H1 (cell line): ENCODE measurements at regions not wholly inside any gene's neighbourhood (a gene's known extent, or its start where the extent isn't known, plus 50 kb on each side); places are given as distances from the start of the nearest gene placed in this dataset.

Experiments
- CTCF ChIA-PET: fragments of 300-600 bp; sonication (Branson Sonifier 250); formaldehyde crosslinking; loops from one replicate; lab custom pipeline; 2021; ENCODE audit not compliant: partially characterized antibody; lab: Charles Lee
- POLR2A ChIA-PET: fragments of 300-600 bp; sonication (Branson Sonifier 250); formaldehyde crosslinking; loops from one replicate; lab custom pipeline; 2021; ENCODE audit warnings: inconsistent platforms; ENCODE audit not compliant: partially characterized antibody; lab: Charles Lee
- DNase-seq, 2 experiments: peaks; one replicate each; pipeline versions ENCODE4 v3.0.0 to v3.0.0-alpha.2; 2010 to 2022; ENCODE audit warnings: low spot score in 2 of 2, low read depth in 1 of 2, mixed read lengths in 1 of 2
- FAIRE-seq: peaks from 2 replicates; lab custom pipeline; 2011; peaks lifted over from hg19 to GRCh38; lab: Jason Lieb, UNC
- H2AFZ ChIP-seq: 2 replicates; pipeline ENCODE4 v1.8.1; 2012; ENCODE audit warnings: low read length, inconsistent platforms
- H2AK5ac ChIP-seq: 2 replicates; pipeline ENCODE4 v1.6.1; 2013; ENCODE audit warnings: low read depth, low read length
- H2BK120ac ChIP-seq: replicated peaks from 2 replicates; pipeline ENCODE3; 2013; ENCODE audit warnings: low read depth, low read length, inconsistent platforms
- H2BK12ac ChIP-seq: 2 replicates; pipeline ENCODE4 v1.6.1; 2013; ENCODE audit warnings: low read depth, low read length
- H2BK15ac ChIP-seq: 2 replicates; pipeline ENCODE4 v1.6.1; 2013; ENCODE audit warnings: low read length
- H2BK20ac ChIP-seq: 2 replicates; pipeline ENCODE4 v1.6.1; 2013; ENCODE audit warnings: low read length
- H2BK5ac ChIP-seq: 2 replicates; pipeline ENCODE4 v1.6.1; 2013; ENCODE audit warnings: low read depth, low read length
- H3K14ac ChIP-seq: 2 replicates; pipeline ENCODE4 v1.6.1; 2013; ENCODE audit warnings: inconsistent platforms; ENCODE audit not compliant: insufficient read length
- H3K18ac ChIP-seq: 2 replicates; pipeline ENCODE4 v1.6.1; 2013; ENCODE audit warnings: low read length; ENCODE audit errors: extremely low read depth
- H3K23ac ChIP-seq: 2 replicates; pipeline ENCODE4 v1.6.1; 2013; ENCODE audit warnings: inconsistent platforms; ENCODE audit not compliant: insufficient read length
- H3K23me2 ChIP-seq: 2 replicates; pipeline ENCODE4 v1.6.1; 2013; ENCODE audit warnings: low read depth, low read length
- H3K27ac ChIP-seq: 2 replicates; pipeline ENCODE4 v1.6.1; 2011; ENCODE audit warnings: low read depth, low read length, inconsistent platforms
- H3K27me3 ChIP-seq, 4 experiments: replicated peaks in 1 of 4; 1 replicate in 1 of 4; 2 replicates in 3 of 4; pipeline versions ENCODE4 v1.6.1 to v1.8.1; 2011 to 2013; ENCODE audit warnings: low read length in 3 of 4, mild to moderate bottlenecking in 3 of 4, inconsistent platforms in 2 of 4, mixed read lengths in 2 of 4, moderate library complexity in 1 of 4; ENCODE audit not compliant: control insufficient read depth in 3 of 4, insufficient read depth in 3 of 4; ENCODE audit errors: extremely low read depth in 1 of 4
- H3K36me3 ChIP-seq, 4 experiments: 2 replicates each; pipeline versions ENCODE4 v1.6.1 to v1.8.1; 2011 to 2013; ENCODE audit warnings: mild to moderate bottlenecking in 4 of 4, low read length in 3 of 4, moderate library complexity in 2 of 4, control low read depth in 1 of 4, inconsistent platforms in 1 of 4; ENCODE audit not compliant: insufficient read depth in 4 of 4, control insufficient read depth in 2 of 4
- H3K4ac ChIP-seq: replicated peaks from 2 replicates; pipeline ENCODE3; 2013; ENCODE audit warnings: low read length, low read depth, mixed read lengths, inconsistent platforms; ENCODE audit not compliant: insufficient read length
- H3K4me1 ChIP-seq, 4 experiments: replicated peaks in 1 of 4; 1 replicate in 1 of 4; 2 replicates in 3 of 4; pipeline versions ENCODE4 v1.6.1 to v1.8.1; 2011 to 2013; ENCODE audit warnings: low read length in 3 of 4, inconsistent platforms in 2 of 4, mixed read lengths in 1 of 4; ENCODE audit not compliant: insufficient read depth in 4 of 4, control insufficient read depth in 3 of 4
- H3K4me2 ChIP-seq, 2 experiments: 2 replicates each; pipeline versions ENCODE4 v1.6.1 to v1.8.1; 2011 to 2013; ENCODE audit warnings: low read depth in 2 of 2, low read length in 2 of 2, control low read depth in 1 of 2, inconsistent platforms in 1 of 2, mild to moderate bottlenecking in 1 of 2; ENCODE audit not compliant: insufficient read depth in 1 of 2
- H3K4me3 ChIP-seq, 4 experiments: fragments of 200-600, 300-600 bp in 1 of 4; sonication (generic), shearing (Covaris generic), sonication (Bioruptor Twin) in 1 of 4; 2 replicates each; pipeline versions ENCODE4 v1.5.1 to v1.8.1; 2011 to 2016; ENCODE audit warnings: low read length in 4 of 4, low read depth in 3 of 4, control low read depth in 2 of 4, inconsistent platforms in 2 of 4, mild to moderate bottlenecking in 2 of 4, mixed read lengths in 1 of 4, moderate library complexity in 1 of 4; ENCODE audit not compliant: insufficient read depth in 2 of 4; ENCODE audit errors: extremely low read depth in 1 of 4
- H3K56ac ChIP-seq: replicated peaks from 2 replicates; pipeline ENCODE3; 2013; ENCODE audit warnings: low read depth, mild to moderate bottlenecking, mixed read lengths, low read length, inconsistent platforms; ENCODE audit not compliant: insufficient read length
- H3K79me1 ChIP-seq: 2 replicates; pipeline ENCODE4 v1.6.1; 2013; ENCODE audit warnings: low read depth, low read length, control low read depth
- H3K79me2 ChIP-seq, 2 experiments: 2 replicates each; pipeline versions ENCODE4 v1.6.1 to v1.8.1; 2012 to 2013; ENCODE audit warnings: low read length in 2 of 2, mild to moderate bottlenecking in 2 of 2, inconsistent platforms in 1 of 2; ENCODE audit not compliant: insufficient read depth in 2 of 2, control insufficient read depth in 1 of 2
- H3K9ac ChIP-seq, 4 experiments: replicated peaks in 1 of 4; 1 replicate in 1 of 4; 2 replicates in 3 of 4; pipeline versions ENCODE4 v1.6.1 to v1.8.1; 2011 to 2013; ENCODE audit warnings: low read depth in 3 of 4, low read length in 3 of 4, control low read depth in 2 of 4, mild to moderate bottlenecking in 2 of 4, moderate library complexity in 2 of 4, inconsistent platforms in 1 of 4; ENCODE audit errors: extremely low read depth in 1 of 4
- H3K9me3 ChIP-seq, 2 experiments: 2 replicates each; pipeline versions ENCODE4 v1.6.1 to v1.8.1; 2012 to 2013; ENCODE audit warnings: mild to moderate bottlenecking in 2 of 2, moderate library complexity in 2 of 2, control low read depth in 1 of 2, inconsistent platforms in 1 of 2, low read depth in 1 of 2, low read length in 1 of 2, mixed read lengths in 1 of 2; ENCODE audit not compliant: insufficient read depth in 2 of 2
- H4K20me1 ChIP-seq, 2 experiments: replicated peaks in 1 of 2; 2 replicates each; pipeline versions ENCODE3 to v1.8.1; 2011 to 2013; ENCODE audit warnings: inconsistent platforms in 2 of 2, low read length in 2 of 2, mild to moderate bottlenecking in 1 of 2; ENCODE audit not compliant: insufficient read depth in 2 of 2, control insufficient read depth in 1 of 2
- H4K5ac ChIP-seq: 2 replicates; pipeline ENCODE4 v1.6.1; 2013; ENCODE audit warnings: low read length, low read depth, mixed read lengths, inconsistent platforms; ENCODE audit not compliant: insufficient read length
- H4K8ac ChIP-seq: 2 replicates; pipeline ENCODE4 v1.8.0; 2013; ENCODE audit warnings: mild to moderate bottlenecking, moderate library complexity, low read length, inconsistent platforms; ENCODE audit not compliant: insufficient read depth; ENCODE audit errors: extremely low read depth
- H4K91ac ChIP-seq: replicated peaks from 2 replicates; pipeline ENCODE3; 2013; ENCODE audit warnings: low read length, mixed read lengths, inconsistent platforms; ENCODE audit not compliant: insufficient read length
- HDAC2 ChIP-seq, 2 experiments: fragments of 300-600 bp in 1 of 2; sonication (generic) in 1 of 2; IDR thresholded peaks; 2 replicates each; pipeline ENCODE4 v1.6.1; 2011 to 2012; ENCODE audit warnings: low read depth in 2 of 2, low read length in 2 of 2, mild to moderate bottlenecking in 2 of 2, moderate library complexity in 2 of 2, borderline replicate concordance in 1 of 2, inconsistent platforms in 1 of 2
- TCF12 ChIP-seq: IDR thresholded peaks from 2 replicates; pipeline ENCODE4 v1.6.1; 2011; ENCODE audit warnings: low read depth, mild to moderate bottlenecking, low read length
- WGBS, 2 experiments: shearing (Covaris generic) in 1 of 2; methylation state at CpG; one replicate each; pipeline versions ENCODE4 v1.1.6 to v1.1.7; 2013 to 2015; ENCODE audit warnings: low lambda C conversion rate in 2 of 2, mixed read lengths in 2 of 2, inconsistent platforms in 1 of 2, low coverage in 1 of 2, missing lambda C conversion rate in 1 of 2; ENCODE audit not compliant: insufficient replicate concordance in 2 of 2, insufficient coverage in 1 of 2, insufficient read length in 1 of 2; ENCODE audit errors: extremely low coverage in 1 of 2, missing lambda C conversion rate in 1 of 2; 5-methylcytosine and 5-hydroxymethylcytosine counted together

GRCh38 chr4:10275696-10276095 lies 159.1 kb upstream of the WDR1 start:
- H2AFZ ChIP-seq, result no peak overlapping the region
- H3K23ac ChIP-seq, result no peak overlapping the region
- TF ChIP-seq TCF12 (no peak), HDAC2 (IDR thresholded peaks at IDR 0.05; ENCODE audit: borderline replicate concordance in 1 of 2, low read depth in 2 of 2, low read length in 2 of 2) (no peak)
- TF ChIP-seq, all 59 proteins: peak for 0
- Histone ChIP-seq H2BK120ac (no peak overlapping the region), H4K8ac (no peak overlapping the region), H3K18ac (no peak overlapping the region), H3K4me3 (no peak overlapping the region), H3K56ac (no peak overlapping the region), H2BK20ac (no peak overlapping the region), H3K23me2 (no peaks in the 10 kb centered on the region), H3K9me3 (no peaks in the 10 kb centered on the region; a peak in 1 of 4 replicates), H3K79me1 (no peaks in the 10 kb centered on the region), H3K36me3 (no peaks in the 10 kb centered on the region), H2BK15ac (no peak overlapping the region), H3K4ac (no peak overlapping the region), H3K4me1 (no peaks in the 10 kb centered on the region), H3K9ac (no peak overlapping the region), H2AK5ac (no peak overlapping the region), H2BK5ac (no peak overlapping the region), H3K14ac (no peak overlapping the region), H3K79me2 (no peaks in the 10 kb centered on the region), H2BK12ac (no peak overlapping the region), H4K20me1 (no peaks in the 10 kb centered on the region), H3K27me3 (no peaks in the 10 kb centered on the region), H3K27ac (no peak overlapping the region), H3K4me2 (no peak overlapping the region), H4K91ac (no peak overlapping the region), H4K5ac (no peak overlapping the region)
- 94% methylated on average over 4 of the region's 4 CpGs; no CpG with 5 or more reads in 1 of the 2 experiments for WGBS, 2 experiments
- FAIRE-seq, result no peak
- ChIA-PET POLR2A (no interaction called here), CTCF (no interaction called here)
- no peak for DNase-seq
